HS-27A (cell line): ENCODE measurements at regions not wholly inside any gene's neighbourhood (a gene's known extent, or its start where the extent isn't known, plus 50 kb on each side); places are given as distances from the start of the nearest gene placed in this dataset.

Experiments used
- DNase-seq: peaks from one replicate; pipeline ENCODE4 v3.0.0-alpha.2; 2012; ENCODE audit warnings: low read depth, missing footprints

DNA sequence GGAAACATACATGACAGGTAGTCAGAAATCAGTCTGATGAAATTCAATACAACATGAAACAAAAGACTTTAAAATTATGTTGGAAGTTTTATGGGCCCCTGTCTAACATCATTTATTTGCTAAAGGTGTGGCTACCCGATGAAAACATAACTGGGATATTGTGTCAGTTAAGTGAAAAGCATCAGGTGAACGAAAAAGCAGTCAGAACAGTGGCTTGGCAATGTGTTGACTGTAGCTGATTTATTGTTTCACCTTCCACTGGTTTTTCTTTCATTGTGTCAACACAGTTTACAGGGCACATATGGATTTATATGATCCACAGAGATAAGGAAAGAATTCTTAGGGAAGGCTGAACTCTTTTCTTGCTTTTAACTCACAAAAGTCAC is 429.6 kb upstream of the ZNF608 start:
- no peak for DNase-seq

DNA sequence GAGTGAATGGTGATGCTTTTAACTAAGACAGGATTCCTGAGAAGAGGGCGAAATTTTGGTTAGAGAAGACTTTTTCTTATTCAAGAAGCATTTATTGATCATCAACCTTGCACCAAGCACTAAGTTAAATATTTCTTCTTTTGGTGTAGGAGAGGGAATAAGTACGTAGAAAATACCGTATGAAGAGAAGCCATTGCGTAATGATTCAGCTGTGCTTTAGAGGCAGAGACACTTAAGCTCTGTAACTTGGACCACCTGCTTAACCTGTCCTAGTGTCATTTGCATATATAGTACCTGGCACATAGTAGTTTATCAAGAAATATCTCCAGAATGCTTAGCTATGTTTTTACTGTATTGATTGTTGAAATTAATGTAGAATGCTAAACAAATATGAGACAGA is 430.9 kb upstream of the ZNF608 start:
- no peak for DNase-seq

DNA sequence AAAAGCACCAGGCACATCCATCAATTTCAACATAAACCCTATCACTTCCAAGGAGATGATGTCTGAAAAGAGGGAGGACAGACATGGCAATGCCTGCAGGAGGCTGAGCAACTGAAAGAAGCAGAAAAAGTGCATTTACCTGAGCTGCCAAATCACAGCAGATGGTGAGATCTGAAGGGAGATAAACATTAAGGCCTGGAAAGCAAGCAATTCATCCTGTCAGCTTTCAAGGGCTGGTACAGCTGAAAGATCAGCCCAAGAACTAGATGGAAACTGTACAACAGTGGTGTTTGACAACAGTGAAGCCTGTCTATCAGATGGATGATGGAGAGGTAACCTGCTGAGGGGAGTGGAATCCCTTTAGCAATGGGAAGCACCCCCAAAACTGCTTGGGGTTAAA is 433.2 kb upstream of the ZNF608 start:
- no peak for DNase-seq

DNA sequence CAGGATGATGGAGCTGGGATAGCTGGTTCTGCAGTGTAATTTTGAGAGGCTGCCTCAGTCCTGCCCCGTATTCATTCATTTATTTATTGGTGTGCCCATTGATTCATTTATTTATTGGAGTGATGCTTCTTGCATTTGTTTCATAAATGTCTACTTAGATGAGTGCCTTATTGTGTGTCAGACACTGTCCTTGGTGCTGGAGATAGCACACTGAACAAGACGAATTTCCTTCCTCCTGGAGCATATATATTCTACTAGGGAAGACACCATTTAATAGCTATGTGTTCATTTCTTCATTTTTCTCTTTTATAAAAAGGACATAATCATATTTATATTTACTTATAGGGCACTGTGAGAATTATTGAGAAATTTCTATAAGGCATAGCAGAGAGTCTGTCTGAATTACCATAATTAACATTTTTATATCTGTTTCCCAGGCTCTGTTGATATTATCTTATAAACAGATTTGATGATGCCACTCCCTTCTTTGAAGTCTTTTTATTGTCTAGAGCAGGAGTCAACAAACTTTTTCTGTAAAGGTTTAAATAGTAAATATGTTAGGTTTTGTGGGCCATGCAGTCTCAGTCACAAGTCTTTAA is 433.9 kb upstream of the ZNF608 start:
- no peak for DNase-seq

DNA sequence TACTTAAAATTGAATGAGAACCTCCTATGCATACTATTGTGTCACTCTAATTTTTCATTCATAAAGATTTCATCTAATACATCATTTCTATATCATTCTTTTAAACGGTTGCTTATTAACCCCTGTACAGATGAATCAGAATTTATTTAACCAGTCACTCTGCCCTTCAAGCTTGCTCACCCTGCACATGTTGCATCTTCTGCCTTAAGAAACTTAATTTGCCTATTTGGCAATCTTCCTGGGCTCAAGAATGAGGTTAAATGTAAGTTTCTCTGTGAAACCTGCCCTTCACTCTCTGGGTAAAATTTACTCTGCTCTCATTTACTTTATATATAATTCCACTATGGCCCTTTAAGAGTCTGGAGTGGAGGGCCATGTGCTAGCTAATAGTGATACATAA is 434.7 kb upstream of the ZNF608 start:
- no peak for DNase-seq

DNA sequence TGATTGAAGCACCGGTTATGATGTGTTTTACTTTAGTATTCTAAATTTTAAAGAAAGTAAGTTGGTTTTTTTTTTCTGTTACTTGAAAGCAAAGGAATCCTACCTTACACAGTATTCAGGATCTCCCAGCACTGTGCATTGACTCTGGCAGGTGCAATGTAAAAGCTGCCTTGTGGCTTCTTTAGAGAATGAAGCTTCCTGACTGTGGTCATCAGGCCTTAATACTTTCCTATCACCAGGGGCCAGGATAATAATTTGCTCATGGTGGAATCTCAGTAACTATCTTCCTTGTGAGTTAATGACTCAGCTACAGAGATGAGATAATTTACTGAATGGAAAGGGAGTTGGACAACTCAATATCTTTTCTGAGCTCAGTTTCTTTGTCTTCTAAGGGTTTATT is 435.5 kb upstream of the ZNF608 start:
- no peak for DNase-seq

DNA sequence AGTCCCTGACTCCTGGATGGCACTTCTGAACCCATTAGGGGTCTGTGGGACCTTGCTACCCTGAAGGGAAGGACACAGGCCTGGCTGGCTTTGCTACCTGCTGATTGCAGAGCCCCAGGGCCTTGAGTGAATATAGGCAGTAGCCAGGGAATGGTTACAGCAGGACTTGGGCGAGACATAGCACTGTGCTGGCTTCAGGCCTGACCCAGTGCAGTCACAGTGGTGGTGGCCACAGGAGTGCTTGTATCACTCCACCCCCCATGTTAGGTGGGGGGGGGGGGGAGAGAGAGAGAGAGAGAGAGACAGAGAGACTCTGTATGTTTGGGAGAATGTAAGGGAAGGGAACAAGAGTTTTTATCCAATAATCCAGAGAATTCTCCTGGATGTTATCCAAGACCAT is 439.3 kb upstream of the ZNF608 start:
- no peak for DNase-seq

DNA sequence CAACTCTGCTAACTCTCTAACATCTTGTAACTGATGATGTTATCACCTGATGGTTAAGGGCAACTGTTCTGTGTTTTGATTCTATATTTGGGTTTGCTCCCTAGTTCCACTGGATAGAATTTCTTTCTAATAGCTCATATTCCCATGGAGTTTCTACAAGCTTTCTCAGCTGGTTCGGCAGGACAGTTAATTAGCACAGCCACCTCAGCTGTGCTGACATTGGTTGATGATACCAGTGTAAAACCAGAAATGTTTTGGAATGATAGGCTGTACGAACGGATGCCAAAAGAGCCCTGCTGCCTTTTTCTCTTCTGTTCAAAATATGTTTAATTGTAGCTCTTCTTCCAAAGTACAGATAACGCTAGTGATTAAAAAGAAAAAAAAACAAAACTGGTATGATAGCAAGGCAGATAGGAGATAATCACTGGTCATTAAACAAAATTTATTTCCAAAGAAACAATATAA is 440.5 kb upstream of the ZNF608 start:
- no peak for DNase-seq

DNA sequence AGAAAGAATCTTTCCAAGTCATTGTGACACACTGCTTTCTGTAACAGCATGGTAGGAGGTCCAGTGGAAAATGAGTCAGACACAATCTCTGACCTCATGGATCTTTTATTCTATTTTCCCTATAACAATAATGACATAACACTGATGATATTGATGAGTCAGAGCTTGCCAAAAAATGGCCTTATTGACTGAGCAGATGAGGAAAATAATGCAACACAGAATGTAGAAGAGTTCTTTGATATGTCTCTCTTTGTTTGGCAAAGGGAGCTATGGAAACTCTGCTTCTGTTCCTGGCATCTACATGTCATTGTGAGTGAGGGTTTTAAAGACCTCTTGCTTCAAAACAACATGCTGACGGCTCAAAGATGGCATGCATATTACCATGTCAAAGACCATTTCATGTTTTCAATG is 443.1 kb upstream of the ZNF608 start:
- DNase-seq: no peak

DNA sequence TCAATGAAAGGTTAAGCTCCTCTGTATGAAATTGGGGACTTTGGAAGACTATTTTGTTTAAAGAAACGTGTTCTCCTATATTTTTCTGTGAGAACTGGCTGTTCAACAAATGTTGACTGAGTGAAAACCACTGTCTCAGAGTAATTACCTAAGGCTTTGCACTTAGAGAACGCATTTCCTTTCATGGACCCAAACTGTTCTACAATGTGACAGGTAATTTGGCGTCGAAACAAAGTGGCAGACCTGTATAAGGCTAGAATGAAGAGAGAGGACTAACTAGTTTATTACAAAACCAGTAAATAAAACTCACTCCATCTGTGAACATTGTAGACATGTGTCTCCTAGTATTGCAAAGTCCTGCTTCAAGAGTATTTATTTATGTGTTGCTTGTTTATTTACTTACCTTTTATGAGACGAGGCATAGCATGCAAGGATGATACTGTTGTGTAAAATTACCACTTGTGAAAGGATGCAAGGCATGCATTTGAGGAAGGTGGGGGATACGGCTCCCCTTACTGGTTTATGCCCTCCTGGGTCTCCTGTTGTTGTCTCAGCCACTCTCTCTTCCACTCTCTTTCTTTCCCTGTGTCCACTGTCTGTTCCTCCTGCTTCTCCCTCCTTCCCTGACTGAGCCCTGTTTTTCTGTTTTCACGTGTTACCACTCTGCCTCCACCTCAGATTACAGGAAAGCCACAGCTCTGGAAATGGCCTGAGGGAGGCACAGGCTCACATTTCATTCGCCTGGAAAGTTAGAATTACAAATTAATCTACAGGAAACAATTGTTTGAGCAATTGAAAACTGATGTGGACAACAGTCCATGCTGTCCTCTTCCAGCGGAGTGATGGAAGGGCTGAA is 444.0 kb upstream of the ZNF608 start:
- DNase-seq: no peak

DNA sequence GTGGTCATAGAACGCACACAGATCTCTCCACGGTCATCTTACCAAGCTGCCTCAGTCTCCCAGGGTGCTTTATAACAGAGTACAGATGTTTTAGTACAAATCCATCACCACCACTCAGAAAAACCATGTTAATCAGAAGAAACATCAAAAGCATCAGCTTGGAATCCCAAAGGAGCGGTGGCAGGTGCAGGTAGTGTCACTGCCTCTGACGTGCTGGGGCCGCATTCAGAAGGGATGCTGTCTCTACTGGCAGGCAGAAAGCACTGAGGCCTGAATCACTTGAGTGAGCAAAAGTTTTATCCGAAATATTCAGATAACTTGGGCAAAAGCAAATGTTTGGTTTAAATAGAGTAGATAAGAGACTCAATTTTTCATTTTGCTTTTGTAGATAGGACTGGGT is 448.4 kb upstream of the ZNF608 start:
- DNase-seq: no peak

DNA sequence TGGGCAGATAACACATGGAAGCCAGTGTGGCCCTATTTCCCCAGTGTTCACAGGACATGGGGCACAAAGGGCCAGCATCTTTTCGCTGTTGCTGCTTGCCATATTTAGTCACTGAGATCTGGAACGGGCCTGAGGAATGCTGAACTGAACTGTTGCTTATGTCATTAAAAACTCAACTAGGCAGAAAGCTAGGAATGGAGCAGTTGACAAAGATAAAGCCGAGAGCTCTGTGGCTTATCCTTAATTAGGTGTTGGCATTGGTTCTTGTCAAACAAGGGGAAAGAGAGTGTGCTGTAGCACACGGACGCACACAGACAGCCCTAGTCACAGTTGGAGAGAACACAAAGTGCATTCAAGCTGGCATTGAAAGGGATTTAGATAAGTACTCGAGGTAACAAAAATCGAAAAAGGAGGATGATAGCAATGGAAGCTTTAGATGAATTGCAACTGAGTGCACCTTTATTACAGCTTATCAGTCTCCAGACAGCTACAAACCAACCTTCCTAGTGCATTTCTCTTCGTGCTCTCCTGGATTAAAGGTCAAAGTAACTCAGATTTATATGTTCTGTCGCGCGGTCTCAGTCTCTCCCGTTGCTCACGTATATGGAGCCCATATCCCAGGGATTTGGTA is 450.2 kb upstream of the ZNF608 start:
- no peak for DNase-seq

DNA sequence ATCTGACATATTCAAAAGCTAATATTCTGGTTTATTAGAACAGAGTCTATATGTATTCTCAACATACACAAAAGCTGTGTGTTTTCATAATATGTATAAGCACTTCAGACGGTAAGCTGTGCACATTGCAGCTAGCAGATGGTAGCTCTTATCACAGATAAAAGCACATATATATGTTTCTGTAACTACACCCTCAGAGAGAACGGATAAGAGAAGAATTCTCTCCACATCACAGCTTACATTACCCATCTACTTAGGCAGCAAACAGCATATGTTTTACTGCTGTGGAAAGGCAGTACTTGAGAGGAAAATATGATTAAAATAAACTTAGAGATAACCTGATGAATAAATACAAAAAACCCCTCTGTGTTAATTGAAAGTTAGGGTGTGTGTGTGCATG is 450.9 kb upstream of the ZNF608 start:
- DNase-seq: no peak

DNA sequence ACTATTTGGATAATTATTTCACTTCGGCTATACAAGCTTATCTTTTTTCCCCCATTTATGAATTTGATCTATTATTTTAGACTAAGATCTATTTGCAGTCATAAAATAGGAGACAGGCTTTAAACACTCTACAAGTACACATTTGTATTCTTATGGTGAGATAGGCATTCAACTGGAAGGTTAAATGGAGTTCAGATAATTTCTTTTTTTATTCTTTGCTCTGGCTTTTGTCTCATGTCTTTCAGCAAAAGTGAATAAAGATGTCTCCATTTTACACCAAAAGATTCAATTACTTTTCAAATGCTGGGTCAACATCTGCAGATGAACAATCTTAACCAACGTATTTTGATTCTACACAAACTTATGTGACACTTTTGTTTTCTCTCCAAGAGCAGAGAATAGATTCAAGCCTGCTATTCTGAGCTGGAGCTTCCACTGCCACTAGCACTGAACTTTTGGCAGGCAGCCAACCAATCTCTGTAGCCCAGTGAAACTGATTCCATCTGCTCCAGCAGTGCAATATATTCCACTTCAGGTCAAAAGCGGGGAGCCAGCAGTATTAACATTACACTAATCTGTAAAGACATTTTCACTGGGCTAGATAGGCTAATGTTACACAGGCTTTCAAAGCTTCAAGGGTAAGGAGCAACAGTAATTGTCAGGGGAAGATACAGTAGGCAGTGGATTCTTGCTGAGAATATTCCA is 452.0 kb upstream of the ZNF608 start:
- no peak for DNase-seq

DNA sequence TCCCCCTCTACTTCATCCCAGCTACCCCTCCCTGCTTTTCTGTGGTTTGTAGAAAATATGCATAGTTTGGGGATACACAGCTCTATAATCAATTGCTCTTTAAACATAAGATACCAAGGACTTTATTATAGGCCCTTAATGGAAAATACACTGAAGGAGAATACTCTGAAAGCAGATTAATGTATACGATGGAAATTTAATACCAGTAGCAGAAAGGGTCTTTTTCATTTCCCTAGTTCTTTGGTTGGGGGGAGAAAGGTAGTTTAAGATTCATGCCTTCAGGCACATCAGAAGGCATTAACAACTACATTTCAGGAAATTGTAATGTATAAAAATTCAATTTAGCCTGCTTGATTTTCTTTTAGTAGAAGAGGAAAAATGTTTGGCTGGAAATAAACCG is 452.9 kb upstream of the ZNF608 start:
- DNase-seq: no peak

DNA sequence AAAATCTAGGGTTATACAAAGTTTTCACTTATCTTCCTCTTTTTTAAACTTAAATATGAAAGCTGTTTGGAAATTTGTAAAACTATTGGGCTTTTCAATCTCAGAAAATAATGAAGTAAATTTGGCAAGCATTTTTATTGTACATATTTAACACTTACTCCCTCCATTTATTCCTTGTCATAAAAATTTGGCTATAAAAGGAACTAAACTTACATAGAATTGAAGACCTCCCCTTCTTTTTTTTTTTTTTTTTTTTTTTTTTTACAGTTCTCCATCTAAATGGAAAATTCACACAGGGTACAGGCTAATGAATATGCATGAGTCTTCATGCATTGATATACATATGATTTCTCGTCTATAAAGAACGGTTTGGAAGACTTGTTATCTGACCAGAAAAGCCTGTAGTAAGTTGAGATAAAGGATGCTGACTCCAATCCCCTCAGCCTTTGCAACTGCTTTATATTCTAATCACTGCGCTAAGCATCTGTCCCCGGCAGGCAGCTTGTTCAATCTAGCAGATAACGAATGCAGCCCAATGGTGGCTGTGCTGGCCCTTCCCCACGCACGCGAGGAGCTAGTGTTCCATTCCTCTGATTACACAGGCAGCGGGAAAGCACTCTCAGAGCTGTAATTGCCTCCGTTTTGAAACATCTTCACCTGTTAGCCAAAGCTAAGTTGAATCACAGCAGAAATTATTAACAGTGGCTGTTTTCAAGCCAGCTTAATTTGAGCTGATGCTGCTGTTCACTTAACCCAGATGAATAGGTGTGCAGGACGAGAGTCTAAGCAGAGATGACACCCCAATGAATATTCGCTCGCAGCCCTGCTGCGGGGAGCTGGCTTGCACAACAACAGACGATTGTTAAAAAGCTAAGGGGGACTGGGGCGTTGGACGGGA is 453.8 kb upstream of the ZNF608 start:
- no peak for DNase-seq

DNA sequence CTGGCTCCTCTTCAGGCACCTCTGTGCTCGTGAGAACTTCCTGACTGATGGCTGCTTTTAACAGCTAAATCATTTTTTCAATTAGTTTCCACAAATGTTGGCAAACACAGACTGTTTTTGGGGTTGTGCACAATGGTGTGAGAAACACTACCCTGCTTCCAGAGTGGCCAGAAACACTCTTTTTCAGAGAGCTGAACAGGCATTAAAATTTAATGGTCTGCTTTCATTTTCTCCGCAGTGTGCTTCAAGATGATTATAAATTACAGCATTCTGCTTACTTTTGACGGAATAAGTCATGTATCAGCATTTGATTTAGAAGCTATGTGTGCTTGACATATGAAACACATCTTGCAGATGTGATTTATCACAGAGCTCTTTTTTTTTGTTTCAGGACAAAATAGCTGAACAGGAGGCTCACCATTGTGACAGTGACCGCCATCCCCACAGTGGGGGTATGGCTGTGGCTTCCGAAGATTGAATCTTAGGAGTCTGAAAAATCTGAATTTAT is 454.5 kb upstream of the ZNF608 start:
- DNase-seq: no peak

DNA sequence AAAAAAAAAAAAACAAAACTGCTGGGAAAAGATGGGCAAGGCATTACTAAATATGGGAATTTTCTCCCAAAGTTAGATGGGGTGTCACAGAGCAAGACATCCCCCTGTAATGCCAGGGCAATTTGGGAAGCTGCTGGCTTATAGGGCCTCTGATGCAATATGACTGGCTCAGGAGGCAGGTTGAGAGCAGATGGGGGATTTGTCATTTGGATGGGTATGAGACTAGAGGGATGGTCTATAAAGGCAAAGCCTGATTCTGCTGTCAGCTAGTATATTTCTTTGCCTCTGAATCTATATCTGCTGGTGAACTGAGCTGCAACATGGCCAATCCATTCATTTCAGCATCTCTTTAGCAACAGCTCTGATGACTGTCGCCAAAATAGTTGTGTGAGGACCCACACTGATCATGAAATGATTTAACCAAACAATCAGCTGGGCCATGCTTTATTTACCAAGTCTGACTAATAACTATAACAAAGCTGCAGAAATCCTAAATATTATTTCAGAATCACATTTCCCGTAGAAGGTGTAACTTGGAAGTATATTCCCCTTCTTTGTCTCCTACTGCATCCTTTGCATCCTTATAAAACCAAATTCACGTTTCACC is 455.1 kb upstream of the ZNF608 start:
- DNase-seq: no peak

DNA sequence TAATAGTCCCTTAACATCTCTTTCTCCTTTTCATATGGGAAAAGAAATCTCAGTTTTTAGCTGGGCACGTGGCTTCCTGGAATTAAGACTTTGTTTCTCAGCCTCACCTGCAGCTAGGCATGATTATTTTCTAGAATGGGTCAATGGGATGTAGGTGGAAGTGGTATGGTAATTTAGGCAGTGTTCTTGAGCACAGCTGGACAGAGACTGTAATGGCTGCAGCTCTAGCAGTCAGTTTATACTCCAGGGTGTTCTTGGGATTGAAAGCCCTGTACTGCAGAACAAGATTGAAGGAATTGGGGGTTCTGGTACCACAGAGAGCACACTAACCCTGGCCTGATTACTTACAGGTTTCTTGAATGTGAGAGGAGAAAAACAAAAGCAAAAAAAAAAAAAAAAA is 455.9 kb upstream of the ZNF608 start:
- no peak for DNase-seq

DNA sequence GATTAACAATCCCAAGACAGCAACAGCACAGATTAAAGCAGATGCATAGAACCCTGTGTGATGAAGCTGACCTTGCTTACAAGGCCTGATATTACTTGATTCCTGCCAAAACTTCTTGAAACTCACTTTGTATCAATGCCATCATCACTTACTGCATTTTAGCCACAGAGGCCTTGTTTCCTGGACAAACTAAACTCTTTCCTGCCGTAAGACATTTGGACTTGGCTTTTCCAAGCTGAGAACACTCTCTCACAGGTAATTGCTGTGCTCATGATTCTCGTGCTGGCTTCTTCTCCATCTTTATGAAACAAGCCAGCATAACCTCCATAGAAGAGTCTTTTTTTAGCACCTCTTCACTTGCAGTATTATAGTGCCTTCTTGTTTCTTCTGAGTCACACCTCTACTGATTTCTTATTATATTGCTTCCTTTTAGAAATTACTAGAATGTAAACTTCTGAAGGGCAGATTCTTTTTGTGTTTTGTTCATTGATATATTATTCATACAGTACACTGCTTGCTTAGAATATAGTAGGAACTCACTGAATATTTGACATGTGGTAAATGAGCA is 456.5 kb upstream of the ZNF608 start:
- DNase-seq: no peak

DNA sequence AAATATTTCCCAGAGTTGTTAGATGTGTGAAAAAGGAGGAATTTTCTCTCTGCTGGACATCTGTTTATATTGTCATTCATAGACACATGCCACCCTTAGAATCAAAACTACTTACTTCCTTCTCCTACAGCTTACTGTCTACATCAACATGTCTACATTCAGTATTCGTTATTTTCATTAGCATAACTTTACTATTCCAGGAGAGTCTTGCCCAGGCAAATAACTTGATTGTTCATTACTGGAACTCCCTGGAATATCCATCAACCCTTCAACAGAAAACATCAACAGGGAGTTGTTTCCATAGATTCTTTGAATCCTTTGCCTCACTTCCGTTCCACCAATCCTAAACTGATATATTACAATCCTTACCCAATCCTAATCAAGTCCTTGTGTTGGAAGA is 457.5 kb upstream of the ZNF608 start:
- no peak for DNase-seq
